ENCODE measurements at regions not wholly inside any gene's neighbourhood (a gene's known extent, or its start where the extent isn't known, plus 50 kb on each side); places are given as distances from the start of the nearest gene placed in this dataset.
"Not testable (repeated sequence)": the region's sequence is repeated elsewhere in the genome, so short reads cannot be mapped to it uniquely, and the experiment has no call there.

DNA sequence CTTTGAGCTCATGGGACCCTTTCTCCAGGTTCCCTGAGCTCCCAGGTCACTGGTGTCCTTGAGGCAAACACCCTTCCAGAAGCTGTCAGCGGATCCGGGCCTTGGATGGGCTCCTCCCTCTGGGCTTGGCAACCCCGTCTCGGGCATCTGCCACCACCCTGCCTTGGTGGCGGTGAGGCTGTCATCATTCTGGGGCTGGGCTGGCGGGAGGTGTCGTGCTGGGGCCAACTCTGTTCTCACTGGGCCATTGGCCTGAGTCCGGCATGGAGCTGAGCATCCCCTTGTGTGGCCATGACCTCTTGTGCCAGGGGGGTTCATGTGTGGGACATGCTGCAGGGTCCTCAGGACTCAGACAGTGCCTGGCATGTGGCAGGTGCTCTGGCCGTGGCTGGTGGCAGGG lies 197.6 kb downstream of the LAT start:
- WGBS, 2 donors: 53 to 80% methylated on average over 5 to 6 of the region's 9 CpGs
- DNase-seq (ENCODE audit: low spot score in 2 of 2): no peak
- TF ChIP-seq CTCF (IDR thresholded peaks at IDR 0.05) (no peak), POLR2A (IDR thresholded peaks at IDR 0.05) (no peak)
- intact Hi-C loops (cut with DNase I; ENCODE audit: low total_unique reads): no loop called here
- H3K4me3 ChIP-seq (ENCODE audit: low read depth, poor library complexity, severe bottlenecking): no peak overlapping the region

DNA sequence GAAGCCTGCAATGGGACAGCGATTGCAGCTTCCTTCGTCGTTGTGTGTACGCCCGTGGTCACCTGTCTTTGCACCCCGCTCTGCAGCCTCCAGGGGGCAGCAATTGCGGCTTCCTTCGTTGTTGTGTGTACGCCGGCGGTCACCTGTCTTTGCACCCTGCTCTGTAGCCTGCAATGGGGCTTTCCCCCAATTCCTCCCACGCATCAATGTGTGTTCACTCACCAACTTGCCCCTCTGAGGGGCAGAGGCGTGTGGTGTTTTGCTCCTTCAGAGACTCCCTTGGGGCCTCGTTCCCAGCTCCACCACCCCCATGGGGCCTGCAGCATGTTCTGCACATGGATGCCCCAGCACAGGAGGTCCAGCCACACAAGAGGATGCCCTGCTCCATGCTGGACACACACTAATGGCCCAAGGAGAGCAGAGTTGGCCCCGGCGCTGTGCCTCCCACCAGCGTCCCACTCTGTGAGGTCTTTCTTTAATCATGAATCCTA lies 197.1 kb downstream of the LAT start:
- WGBS, 2 donors: 82 to 90% methylated on average over 17 of the region's 17 CpGs
- H3K4me3 ChIP-seq (ENCODE audit: low read depth, poor library complexity, severe bottlenecking); intact Hi-C loops (cut with DNase I; ENCODE audit: low total_unique reads); DNase-seq (ENCODE audit: low spot score in 2 of 2): not testable (repeated sequence)

- DNase-seq (ENCODE audit: low spot score in 2 of 2); intact Hi-C loops (cut with DNase I; ENCODE audit: low total_unique reads); H3K4me3 ChIP-seq (ENCODE audit: low read depth, poor library complexity, severe bottlenecking): not testable (repeated sequence)
- 92 to 93% methylated on average over 5 to 13 of the region's 13 CpGs for WGBS, 2 donors
These were observed 196.5 kb downstream of the LAT start for GRCh38 chr16:29181254-29181780.

DNA sequence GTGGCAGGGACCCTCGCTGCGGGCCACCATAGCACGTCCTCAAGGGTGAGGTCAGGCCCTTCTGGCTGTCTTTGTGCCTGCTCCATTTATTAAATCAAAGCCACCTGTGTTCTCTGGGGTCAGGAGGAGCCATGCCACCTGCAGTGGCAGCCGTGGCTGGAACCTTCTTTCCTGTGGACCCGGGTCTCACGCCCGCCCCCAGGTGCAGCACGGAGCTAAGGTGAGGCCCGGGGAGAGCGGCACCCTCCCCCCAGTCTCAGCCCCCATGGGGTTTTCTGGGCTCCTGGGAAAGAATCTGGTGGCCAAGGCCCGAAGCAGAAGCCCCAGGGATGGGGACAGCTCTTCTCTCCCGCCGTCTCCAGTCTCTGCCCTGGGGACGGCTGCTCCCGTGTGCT lies 195.4 kb downstream of the LAT start:
- DNase-seq (ENCODE audit: low spot score in 2 of 2); H3K4me3 ChIP-seq (ENCODE audit: low read depth, poor library complexity, severe bottlenecking); intact Hi-C loops (cut with DNase I; ENCODE audit: low total_unique reads): not testable (repeated sequence)
- WGBS, 2 donors: 85 to 90% methylated on average over 13 to 15 of the region's 15 CpGs

DNA sequence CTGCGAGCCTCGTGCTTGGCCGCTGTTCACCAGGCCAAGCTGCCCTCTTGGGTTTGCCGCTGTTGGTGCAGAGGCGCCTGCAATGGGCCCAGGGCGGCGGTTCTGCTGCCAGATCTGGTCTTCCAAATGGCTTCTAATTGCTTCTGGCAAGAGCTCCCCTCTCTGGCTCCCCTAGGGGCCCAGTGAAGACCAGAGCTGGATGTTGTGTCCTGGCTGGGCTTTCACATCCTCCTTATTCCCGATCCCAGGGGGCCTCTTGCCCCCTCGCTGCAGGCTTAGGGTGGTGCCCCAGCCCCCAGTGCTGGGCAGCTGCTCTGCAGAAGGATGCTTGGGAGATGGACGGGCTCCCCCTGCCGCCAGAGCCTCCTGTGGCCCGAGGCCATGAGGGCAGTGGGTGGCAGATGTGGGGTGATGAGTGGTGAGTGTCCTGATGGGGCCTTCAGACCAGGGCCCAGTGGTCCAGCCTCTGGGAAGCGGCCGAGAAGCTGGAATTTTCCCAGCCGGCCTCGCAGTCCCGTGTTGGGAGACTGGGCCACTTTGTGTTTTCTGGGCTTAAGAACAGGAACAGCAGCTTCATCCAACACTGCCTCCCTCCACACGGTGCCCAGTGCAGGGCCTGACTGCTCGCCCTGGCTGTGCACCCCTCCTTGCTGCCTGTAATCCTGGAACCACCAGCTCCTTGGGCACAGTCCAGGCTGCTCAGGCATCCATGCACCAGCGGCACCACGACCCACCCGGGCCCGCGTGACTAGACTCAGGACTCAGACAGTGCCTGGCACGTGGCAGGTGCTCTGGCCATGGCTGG lies 194.8 kb downstream of the LAT start:
- DNase-seq (ENCODE audit: low spot score in 2 of 2); H3K4me3 ChIP-seq (ENCODE audit: low read depth, poor library complexity, severe bottlenecking); intact Hi-C loops (cut with DNase I; ENCODE audit: low total_unique reads): not testable (repeated sequence)
- 63 to 70% methylated on average over 16 to 20 of the region's 25 CpGs for WGBS, 2 donors

DNA sequence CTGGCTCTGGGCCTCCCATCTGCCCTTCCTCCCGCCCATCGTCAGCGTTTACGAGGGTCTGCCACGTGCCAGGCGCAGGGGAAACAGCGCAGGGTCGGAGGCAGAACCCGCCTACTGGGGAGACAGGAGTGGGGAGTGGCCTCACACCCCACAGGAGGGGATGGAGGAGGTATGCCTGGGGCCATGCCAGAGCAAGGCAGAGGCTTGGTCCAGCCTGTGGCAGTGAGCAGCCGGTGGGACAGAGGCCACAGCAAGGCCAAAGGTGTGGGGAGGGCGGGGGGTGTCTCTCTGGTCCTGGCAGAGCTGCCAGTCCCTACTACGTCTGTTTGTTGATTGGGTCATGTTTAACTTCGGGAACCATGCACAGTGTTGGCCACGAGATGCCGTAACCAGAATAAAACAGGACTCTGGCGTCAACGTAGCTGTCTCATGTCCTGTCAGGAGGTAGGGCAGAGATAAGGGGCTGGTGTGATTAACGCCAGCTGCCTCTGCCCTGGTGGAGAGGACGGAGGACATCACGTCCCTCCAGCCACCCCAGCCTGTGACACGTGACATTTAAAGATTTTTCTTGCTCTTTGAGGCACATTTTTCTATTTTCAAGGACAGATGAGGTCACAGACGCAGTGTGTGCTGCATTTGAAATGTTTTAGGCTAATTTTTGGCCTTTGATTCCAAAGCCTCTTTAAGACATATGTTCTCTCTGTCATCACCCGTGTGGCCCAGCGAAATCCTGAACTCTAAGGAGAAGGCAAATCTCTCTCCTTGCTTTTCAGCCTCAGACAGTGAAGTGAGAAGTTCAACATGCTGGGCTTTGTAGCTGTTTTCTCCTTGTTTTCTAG lies 193.3 kb downstream of the LAT start:
- peak in 1 of 2 donors; percentile 59 for DNase-seq (ENCODE audit: low spot score in 2 of 2)
- 48 to 49% methylated on average over 15 to 24 of the region's 24 CpGs for WGBS, 2 donors
- intact Hi-C loops (cut with DNase I; ENCODE audit: low total_unique reads); H3K4me3 ChIP-seq (ENCODE audit: low read depth, poor library complexity, severe bottlenecking): not testable (repeated sequence)

- H3K4me3 ChIP-seq (ENCODE audit: low read depth, poor library complexity, severe bottlenecking); DNase-seq (ENCODE audit: low spot score in 2 of 2); intact Hi-C loops (cut with DNase I; ENCODE audit: low total_unique reads): not testable (repeated sequence)
- WGBS, 2 donors: 43 to 52% methylated on average over 14 to 24 of the region's 30 CpGs
These were observed 192.5 kb downstream of the LAT start for GRCh38 chr16:29177203-29177887.

DNA sequence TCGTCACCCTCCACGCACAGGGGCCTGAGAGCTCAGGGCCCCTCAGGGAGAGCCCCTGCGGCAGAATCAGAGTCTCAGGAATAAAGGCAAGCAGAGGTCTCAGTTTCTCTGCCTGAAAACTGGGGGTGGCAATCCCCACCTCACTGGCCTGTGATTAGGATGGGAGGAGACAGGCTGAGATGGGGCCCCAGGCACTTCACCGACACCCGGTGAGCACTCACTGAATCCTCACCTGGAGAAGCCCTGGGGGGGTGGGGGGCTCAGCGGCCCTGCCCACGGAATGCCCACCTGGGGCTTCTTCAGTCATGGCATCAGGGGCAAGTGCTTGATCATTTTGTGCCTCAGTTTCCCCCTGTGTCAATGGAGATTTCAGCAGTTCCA lies 192.0 kb downstream of the LAT start:
- intact Hi-C loops (cut with DNase I; ENCODE audit: low total_unique reads); DNase-seq (ENCODE audit: low spot score in 2 of 2); H3K4me3 ChIP-seq (ENCODE audit: low read depth, poor library complexity, severe bottlenecking): not testable (repeated sequence)
- WGBS, 2 donors: 79% methylated on average over 7 of the region's 7 CpGs; no CpG with 5 or more reads in 1 of the 2 donors

DNA sequence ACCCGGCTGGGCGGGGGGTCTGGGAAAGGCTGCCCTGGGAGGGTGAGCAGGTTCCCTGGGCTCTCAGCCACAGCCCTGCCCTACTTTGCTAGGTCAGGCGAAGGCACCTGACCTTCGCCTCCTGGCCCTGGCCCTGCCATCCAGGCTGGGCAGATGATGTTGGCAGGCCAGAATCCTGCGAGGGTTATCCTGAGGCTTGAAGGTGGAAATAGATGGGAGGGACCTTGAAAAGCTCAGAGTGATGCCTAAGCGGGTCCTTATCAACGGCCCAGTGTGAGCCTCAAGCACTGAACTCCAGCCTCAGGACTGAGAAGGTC lies 191.3 kb downstream of the LAT start:
- DNase-seq (ENCODE audit: low spot score in 2 of 2); intact Hi-C loops (cut with DNase I; ENCODE audit: low total_unique reads); H3K4me3 ChIP-seq (ENCODE audit: low read depth, poor library complexity, severe bottlenecking): not testable (repeated sequence)
- 83% methylated on average over 7 of the region's 7 CpGs for WGBS, 2 donors

DNA sequence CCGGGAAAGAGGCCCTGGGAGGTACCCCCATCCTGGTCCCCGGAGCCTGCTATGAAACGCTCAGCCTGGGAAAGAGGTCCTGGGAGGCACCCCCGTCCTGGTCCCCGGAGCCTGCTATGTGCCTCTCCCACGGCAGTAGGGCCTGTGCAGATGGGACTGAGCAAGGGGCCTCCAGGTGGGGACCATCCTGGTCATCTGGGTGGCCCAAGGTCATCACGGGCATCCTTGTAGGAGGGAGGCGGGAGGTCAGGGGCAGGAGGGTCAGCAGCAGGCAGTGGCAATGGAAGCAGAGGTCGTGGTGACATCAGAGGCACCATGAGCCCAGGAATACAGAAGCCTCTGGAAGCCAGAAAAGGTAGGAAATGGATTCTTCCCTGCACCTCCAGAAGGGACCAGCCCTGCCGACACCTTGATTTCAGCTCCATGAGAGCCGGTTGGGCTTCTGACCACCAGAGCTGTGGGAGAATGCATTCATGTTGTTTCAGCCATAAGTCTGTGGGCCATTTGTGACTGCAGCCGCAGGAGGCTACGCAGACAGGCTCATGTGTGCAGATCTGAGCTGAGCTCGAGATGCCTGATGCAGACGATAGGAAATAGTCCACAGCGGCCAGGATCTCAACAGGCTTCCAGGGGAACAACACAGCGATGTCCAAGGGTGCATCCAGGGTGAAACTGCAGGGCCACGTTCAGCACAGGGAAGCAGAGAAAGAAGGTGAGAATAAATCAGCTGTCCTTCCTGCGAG lies 190.7 kb downstream of the LAT start:
- DNase-seq (ENCODE audit: low spot score in 2 of 2); H3K4me3 ChIP-seq (ENCODE audit: low read depth, poor library complexity, severe bottlenecking); intact Hi-C loops (cut with DNase I; ENCODE audit: low total_unique reads): not testable (repeated sequence)
- WGBS, 2 donors: 94 to 95% methylated on average over 14 to 18 of the region's 19 CpGs

DNA sequence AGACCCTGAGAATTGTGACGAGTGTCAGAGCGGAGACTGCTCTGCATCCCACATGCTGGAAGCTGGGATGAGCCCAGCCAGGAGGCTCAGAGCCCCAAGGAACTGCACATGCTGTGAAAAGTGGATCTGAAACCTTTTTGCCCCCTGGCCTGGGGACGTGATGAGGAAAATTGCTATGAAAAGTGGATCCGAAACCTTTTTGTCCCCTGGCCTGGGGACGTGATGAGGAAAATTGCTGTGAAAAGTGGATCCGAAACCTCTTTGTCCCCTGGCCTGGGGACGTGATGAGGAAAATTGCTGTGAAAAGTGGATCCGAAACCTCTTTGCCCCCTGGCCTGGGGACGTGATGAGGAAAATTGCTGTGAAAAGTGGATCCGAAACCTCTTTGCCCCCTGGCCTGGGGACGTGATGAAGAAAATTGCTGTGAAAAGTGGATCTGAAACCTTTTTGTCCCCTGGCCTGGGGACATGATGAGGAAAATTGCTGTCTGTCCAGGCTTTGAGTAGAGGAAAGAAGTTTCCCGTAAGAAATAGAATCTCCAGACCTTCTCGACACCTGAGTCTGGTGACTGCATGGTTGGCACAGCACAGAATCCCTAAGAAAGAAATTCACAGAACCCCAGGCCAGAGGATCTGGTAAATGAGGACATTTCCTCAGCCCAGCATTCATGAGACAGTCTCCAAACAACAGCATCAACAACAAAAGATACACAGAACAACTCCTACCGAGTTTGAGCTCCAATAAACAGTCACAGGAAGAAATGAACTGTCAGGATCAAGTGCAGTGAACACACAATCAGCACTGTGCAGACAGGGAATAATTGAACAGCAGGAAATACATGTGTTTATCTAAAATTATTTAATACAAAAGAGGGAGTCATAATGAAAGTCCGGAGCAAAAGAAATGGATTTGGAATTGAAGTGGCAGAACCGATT lies 188.8 kb downstream of the LAT start:
- 88 to 90% methylated on average over 16 of the region's 16 CpGs for WGBS, 2 donors
- DNase-seq (ENCODE audit: low spot score in 2 of 2); H3K4me3 ChIP-seq (ENCODE audit: low read depth, poor library complexity, severe bottlenecking); intact Hi-C loops (cut with DNase I; ENCODE audit: low total_unique reads): not testable (repeated sequence)
